Memory B cell (primary cell): ENCODE measurements at regions not wholly inside any gene's neighbourhood (a gene's known extent, or its start where the extent isn't known, plus 50 kb on each side); places are given as distances from the start of the nearest gene placed in this dataset.
A peak's percentile ranks its signal among the peaks of the same experiment; 100 is the strongest.
"Not testable (repeated sequence)": the region's sequence is repeated elsewhere in the genome, so short reads cannot be mapped to it uniquely, and the experiment has no call there.

Source experiments
- ATAC-seq: fragments of 150-1000 bp; cut with Tn5 transposase; 2 replicates; pipeline ENCODE4 v1.10.0; 2021; ENCODE audit warnings: low read depth, mild to moderate bottlenecking, moderate library complexity
- DNase-seq, 2 donors: peaks; one replicate each; pipeline ENCODE4 v3.0.0; 2022; ENCODE audit warnings: low spot score in 2 of 2
- H3K27ac Mint-ChIP-seq: one replicate; pipeline ENCODE4 v1.8.0; 2022; ENCODE audit warnings: mild to moderate bottlenecking, moderate library complexity, mixed read lengths
- H3K27me3 Mint-ChIP-seq: one replicate; pipeline ENCODE4 v1.8.0; 2022; ENCODE audit warnings: mixed read lengths
- H3K36me3 Mint-ChIP-seq: one replicate; pipeline ENCODE4 v1.8.0; 2022; ENCODE audit warnings: mild to moderate bottlenecking, mixed read lengths
- H3K4me1 Mint-ChIP-seq: one replicate; pipeline ENCODE4 v1.8.0; 2022; ENCODE audit warnings: mixed read lengths
- H3K4me3 Mint-ChIP-seq: one replicate; pipeline ENCODE4 v1.8.0; 2022; ENCODE audit warnings: mild to moderate bottlenecking, moderate library complexity, mixed read lengths
- H3K9me3 Mint-ChIP-seq: one replicate; pipeline ENCODE4 v1.8.0; 2022; ENCODE audit warnings: mixed read lengths

- no peak overlapping the region for H3K27ac Mint-ChIP-seq
- H3K36me3 Mint-ChIP-seq: peaks cover 7% of the 10 kb centered on the region
- peaks cover 5% of the 10 kb centered on the region for H3K4me1 Mint-ChIP-seq
- no peak for DNase-seq
- ATAC-seq: no peak
- no peaks in the 10 kb centered on the region for H3K27me3 Mint-ChIP-seq
- H3K4me3 Mint-ChIP-seq: no peak overlapping the region
- peaks cover 8% of the 10 kb centered on the region for H3K9me3 Mint-ChIP-seq
Observed at GRCh38 chr5:122661496-122662180, 113.2 kb upstream of the SNX2 start.

GRCh38 chr5:122665051-122665450 lies 109.8 kb upstream of the SNX2 start:
- H3K9me3 Mint-ChIP-seq: peaks cover 11% of the 10 kb centered on the region
- no peaks in the 10 kb centered on the region for H3K27me3 Mint-ChIP-seq

GRCh38 chr5:122668552-122668951 lies 106.3 kb upstream of the SNX2 start:
- H3K4me1 Mint-ChIP-seq: peaks cover 12% of the 10 kb centered on the region
- H3K9me3 Mint-ChIP-seq: peaks cover 6% of the 10 kb centered on the region
- H3K4me3 Mint-ChIP-seq: no peak overlapping the region
- ATAC-seq (no peak), DNase-seq (no peak)
- peak overlapping the region; percentile 59 for H3K27ac Mint-ChIP-seq
- H3K27me3 Mint-ChIP-seq: no peaks in the 10 kb centered on the region
- H3K36me3 Mint-ChIP-seq: peaks cover 6% of the 10 kb centered on the region

More at GRCh38 chr5:122665051-122665450, 109.8 kb upstream of the SNX2 start:
- Mint-ChIP-seq H3K36me3 (peaks cover 9% of the 10 kb centered on the region), H3K4me3 (no peak overlapping the region), H3K27ac (no peak overlapping the region), H3K4me1 (no peaks in the 10 kb centered on the region)
- DNase-seq (no peak), ATAC-seq (no peak)

GRCh38 chr5:122669709-122670108 lies 105.2 kb upstream of the SNX2 start:
- H3K36me3 Mint-ChIP-seq, H3K27ac Mint-ChIP-seq, H3K9me3 Mint-ChIP-seq, H3K4me3 Mint-ChIP-seq, ATAC-seq, H3K27me3 Mint-ChIP-seq, DNase-seq: not testable (repeated sequence)
- H3K4me1 Mint-ChIP-seq: peaks cover 12% of the 10 kb centered on the region

- DNase-seq: no peak
- H3K27me3 Mint-ChIP-seq: no peaks in the 10 kb centered on the region
Observed at GRCh38 chr5:122673343-122673742, 101.5 kb upstream of the SNX2 start.

GRCh38 chr5:122674385-122674784 lies 100.5 kb upstream of the SNX2 start:
- H3K9me3 Mint-ChIP-seq: peaks cover 6% of the 10 kb centered on the region
- no peak for DNase-seq
- peaks cover 12% of the 10 kb centered on the region for H3K4me1 Mint-ChIP-seq
- no peak for ATAC-seq
- peaks cover 8% of the 10 kb centered on the region for H3K36me3 Mint-ChIP-seq
- no peak overlapping the region for H3K4me3 Mint-ChIP-seq
- no peak overlapping the region for H3K27ac Mint-ChIP-seq
- H3K27me3 Mint-ChIP-seq: no peaks in the 10 kb centered on the region

More at GRCh38 chr5:122673343-122673742, 101.5 kb upstream of the SNX2 start:
- Mint-ChIP-seq H3K9me3 (peaks cover 6% of the 10 kb centered on the region), H3K4me3 (no peak overlapping the region), H3K27ac (no peak overlapping the region), H3K36me3 (peaks cover 8% of the 10 kb centered on the region), H3K4me1 (peaks cover 12% of the 10 kb centered on the region)
- ATAC-seq: no peak

GRCh38 chr5:122680623-122681350 lies 94.1 kb upstream of the SNX2 start:
- DNase-seq: no peak
- Mint-ChIP-seq H3K4me1 (peaks cover 7% of the 10 kb centered on the region), H3K27me3 (no peaks in the 10 kb centered on the region), H3K4me3 (no peak overlapping the region), H3K36me3 (no peaks in the 10 kb centered on the region), H3K9me3 (no peaks in the 10 kb centered on the region), H3K27ac (no peak overlapping the region)
- ATAC-seq: no peak

- no peak overlapping the region for H3K27ac Mint-ChIP-seq
- ATAC-seq (no peak), DNase-seq (no peak)
- no peaks in the 10 kb centered on the region for H3K27me3 Mint-ChIP-seq
- no peak overlapping the region for H3K4me3 Mint-ChIP-seq
- peaks cover 10% of the 10 kb centered on the region for H3K4me1 Mint-ChIP-seq
- H3K9me3 Mint-ChIP-seq: peaks cover 2% of the 10 kb centered on the region
- H3K36me3 Mint-ChIP-seq: no peaks in the 10 kb centered on the region
Observed at GRCh38 chr5:122683631-122684030, 91.2 kb upstream of the SNX2 start.

GRCh38 chr5:122690266-122690665 lies 84.6 kb upstream of the SNX2 start:
- Mint-ChIP-seq H3K36me3 (peaks cover 1% of the 10 kb centered on the region), H3K27me3 (no peaks in the 10 kb centered on the region), H3K27ac (peak overlapping the region; percentile 47), H3K4me1 (peaks cover 23% of the 10 kb centered on the region), H3K4me3 (no peak overlapping the region), H3K9me3 (peaks cover 2% of the 10 kb centered on the region)
- DNase-seq (no peak), ATAC-seq (no peak)

- peaks cover 26% of the 10 kb centered on the region for H3K4me1 Mint-ChIP-seq
Observed at GRCh38 chr5:122691931-122692330, 82.9 kb upstream of the SNX2 start.

GRCh38 chr5:122693963-122694362 lies 80.9 kb upstream of the SNX2 start:
- Mint-ChIP-seq H3K9me3 (no peaks in the 10 kb centered on the region), H3K4me1 (peaks cover 30% of the 10 kb centered on the region), H3K4me3 (no peak overlapping the region), H3K27ac (no peak overlapping the region), H3K36me3 (peaks cover 1% of the 10 kb centered on the region), H3K27me3 (no peaks in the 10 kb centered on the region)
- ATAC-seq (no peak), DNase-seq (no peak)

More at GRCh38 chr5:122691931-122692330, 82.9 kb upstream of the SNX2 start:
- Mint-ChIP-seq H3K9me3 (peaks cover 2% of the 10 kb centered on the region), H3K36me3 (peaks cover 1% of the 10 kb centered on the region), H3K27ac (peak overlapping the region; percentile 73), H3K27me3 (no peaks in the 10 kb centered on the region), H3K4me3 (no peak overlapping the region)
- DNase-seq (no peak), ATAC-seq (no peak)

GRCh38 chr5:122694884-122695283 lies 80.0 kb upstream of the SNX2 start:
- Mint-ChIP-seq H3K27me3 (no peaks in the 10 kb centered on the region), H3K36me3 (peaks cover 3% of the 10 kb centered on the region), H3K4me3 (no peak overlapping the region), H3K27ac (peak overlapping the region; percentile 78), H3K9me3 (no peaks in the 10 kb centered on the region), H3K4me1 (peaks cover 33% of the 10 kb centered on the region)
- ATAC-seq (no peak), DNase-seq (no peak)

- H3K27ac Mint-ChIP-seq: peak overlapping the region; percentile 95
- not testable (repeated sequence) for H3K27me3 Mint-ChIP-seq, H3K36me3 Mint-ChIP-seq, DNase-seq, H3K9me3 Mint-ChIP-seq
- H3K4me1 Mint-ChIP-seq: peaks cover 36% of the 10 kb centered on the region
- ATAC-seq: peak; percentile 75
- peak overlapping the region; percentile 49 for H3K4me3 Mint-ChIP-seq
Observed at GRCh38 chr5:122696735-122697134, 78.1 kb upstream of the SNX2 start.

GRCh38 chr5:122697191-122697590 lies 77.7 kb upstream of the SNX2 start:
- H3K36me3 Mint-ChIP-seq: peaks cover 3% of the 10 kb centered on the region
- H3K4me1 Mint-ChIP-seq: peaks cover 38% of the 10 kb centered on the region
- H3K27me3 Mint-ChIP-seq: no peaks in the 10 kb centered on the region
- ATAC-seq (no peak), DNase-seq (no peak)
- peak overlapping the region; percentile 49 for H3K4me3 Mint-ChIP-seq
- peak overlapping the region; percentile 95 for H3K27ac Mint-ChIP-seq
- H3K9me3 Mint-ChIP-seq: no peaks in the 10 kb centered on the region
